GM12874 (cell line): ENCODE measurements at regions not wholly inside any gene's neighbourhood (a gene's known extent, or its start where the extent isn't known, plus 50 kb on each side); places are given as distances from the start of the nearest gene placed in this dataset.

Source experiments
- CTCF ChIP-seq: IDR thresholded peaks from 2 replicates; pipeline ENCODE4 v1.5.1; 2011; ENCODE audit warnings: low read depth, mild to moderate bottlenecking, control low read depth, low read length, moderate library complexity; ENCODE audit not compliant: insufficient read depth

- TF ChIP-seq CTCF: no peak
Observed at GRCh38 chr9:89920131-89920530, 315.3 kb downstream of the GADD45G start.

GRCh38 chr9:89920951-89921350 is 316.1 kb downstream of the GADD45G start:
- no peak for TF ChIP-seq CTCF

- no peak for TF ChIP-seq CTCF
Observed at GRCh38 chr9:89922099-89922498, 317.3 kb downstream of the GADD45G start.

GRCh38 chr9:89923174-89923573 is 318.4 kb downstream of the GADD45G start:
- TF ChIP-seq CTCF: no peak

- TF ChIP-seq CTCF: no peak
Observed at GRCh38 chr9:89923961-89924504, 319.2 kb downstream of the GADD45G start.

GRCh38 chr9:89924611-89925010 is 319.8 kb downstream of the GADD45G start:
- no peak for TF ChIP-seq CTCF

- no peak for TF ChIP-seq CTCF
Observed at GRCh38 chr9:89926167-89926566, 321.4 kb downstream of the GADD45G start.

- TF ChIP-seq CTCF: no peak
Observed at GRCh38 chr9:89926691-89927220, 321.9 kb downstream of the GADD45G start.
